ENCODE measurements at regions not wholly inside any gene's neighbourhood (a gene's known extent, or its start where the extent isn't known, plus 50 kb on each side); places are given as distances from the start of the nearest gene placed in this dataset.

- Mint-ChIP-seq H3K4me3 (ENCODE audit: low read depth, unreplicated experiment) (no peak overlapping the region), H3K27me3 (ENCODE audit: unreplicated experiment) (peaks cover 74% of the 10 kb centered on the region), H3K9me3 (ENCODE audit: low read depth, unreplicated experiment) (peaks cover 7% of the 10 kb centered on the region), H3K36me3 (ENCODE audit: insufficient read depth, unreplicated experiment) (no peaks in the 10 kb centered on the region), H3K4me1 (ENCODE audit: low read depth, unreplicated experiment) (no peaks in the 10 kb centered on the region), H3K27ac (ENCODE audit: unreplicated experiment) (no peak overlapping the region)
- TF ChIP-seq, protein P1, sequence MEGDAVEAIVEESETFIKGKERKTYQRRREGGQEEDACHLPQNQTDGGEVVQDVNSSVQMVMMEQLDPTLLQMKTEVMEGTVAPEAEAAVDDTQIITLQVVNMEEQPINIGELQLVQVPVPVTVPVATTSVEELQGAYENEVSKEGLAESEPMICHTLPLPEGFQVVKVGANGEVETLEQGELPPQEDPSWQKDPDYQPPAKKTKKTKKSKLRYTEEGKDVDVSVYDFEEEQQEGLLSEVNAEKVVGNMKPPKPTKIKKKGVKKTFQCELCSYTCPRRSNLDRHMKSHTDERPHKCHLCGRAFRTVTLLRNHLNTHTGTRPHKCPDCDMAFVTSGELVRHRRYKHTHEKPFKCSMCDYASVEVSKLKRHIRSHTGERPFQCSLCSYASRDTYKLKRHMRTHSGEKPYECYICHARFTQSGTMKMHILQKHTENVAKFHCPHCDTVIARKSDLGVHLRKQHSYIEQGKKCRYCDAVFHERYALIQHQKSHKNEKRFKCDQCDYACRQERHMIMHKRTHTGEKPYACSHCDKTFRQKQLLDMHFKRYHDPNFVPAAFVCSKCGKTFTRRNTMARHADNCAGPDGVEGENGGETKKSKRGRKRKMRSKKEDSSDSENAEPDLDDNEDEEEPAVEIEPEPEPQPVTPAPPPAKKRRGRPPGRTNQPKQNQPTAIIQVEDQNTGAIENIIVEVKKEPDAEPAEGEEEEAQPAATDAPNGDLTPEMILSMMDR (IDR thresholded peaks at IDR 0.05; ENCODE audit: unreplicated experiment) = no peak
- CTCF ChIA-PET = no interaction called here
- DNase-seq = no peak
- intact Hi-C loops (cut with micrococcal nuclease; ENCODE audit: unreplicated experiment) = no loop called here
- BruUV-seq (replicated peaks) = no TSS peak
These were observed 232.6 kb upstream of the POU3F1 start for GRCh38 chr1:38279148-38279547.

GRCh38 chr1:38277646-38278045 is 231.1 kb upstream of the POU3F1 start:
- CTCF ChIA-PET = no interaction called here
- Mint-ChIP-seq H3K4me1 (ENCODE audit: low read depth, unreplicated experiment) (no peaks in the 10 kb centered on the region), H3K27ac (ENCODE audit: unreplicated experiment) (no peak overlapping the region), H3K4me3 (ENCODE audit: low read depth, unreplicated experiment) (no peak overlapping the region), H3K27me3 (ENCODE audit: unreplicated experiment) (peaks cover 74% of the 10 kb centered on the region), H3K9me3 (ENCODE audit: low read depth, unreplicated experiment) (peaks cover 7% of the 10 kb centered on the region), H3K36me3 (ENCODE audit: insufficient read depth, unreplicated experiment) (no peaks in the 10 kb centered on the region)
- no TSS peak for BruUV-seq (replicated peaks)
- DNase-seq = no peak
- TF ChIP-seq, protein P1 (IDR thresholded peaks at IDR 0.05; ENCODE audit: unreplicated experiment) = no peak
- intact Hi-C loops (cut with micrococcal nuclease; ENCODE audit: unreplicated experiment) = no loop called here

- H3K9me3 Mint-ChIP-seq (ENCODE audit: low read depth, unreplicated experiment) = peaks cover 7% of the 10 kb centered on the region
- H3K36me3 Mint-ChIP-seq (ENCODE audit: insufficient read depth, unreplicated experiment) = no peaks in the 10 kb centered on the region
- CTCF ChIA-PET = interaction anchor here (1.1 kb wide), 1 partner anchor 15 kb away, joined by 6 read pairs; no protein-coding TSS in a partner anchor
- no peak overlapping the region for H3K27ac Mint-ChIP-seq (ENCODE audit: unreplicated experiment)
- no peaks in the 10 kb centered on the region for H3K4me1 Mint-ChIP-seq (ENCODE audit: low read depth, unreplicated experiment)
- BruUV-seq (replicated peaks) = no TSS peak
- TF ChIP-seq, protein P1 (IDR thresholded peaks at IDR 0.05; ENCODE audit: unreplicated experiment) = no peak
- intact Hi-C loops (cut with micrococcal nuclease; ENCODE audit: unreplicated experiment) = no loop called here
- no peak overlapping the region for H3K4me3 Mint-ChIP-seq (ENCODE audit: low read depth, unreplicated experiment)
- DNase-seq = no peak
- H3K27me3 Mint-ChIP-seq (ENCODE audit: unreplicated experiment) = peaks cover 74% of the 10 kb centered on the region
These were observed 229.4 kb upstream of the POU3F1 start for GRCh38 chr1:38275960-38276359.

GRCh38 chr1:38274974-38275373 is 228.4 kb upstream of the POU3F1 start:
- H3K4me3 Mint-ChIP-seq (ENCODE audit: low read depth, unreplicated experiment) = no peak overlapping the region
- intact Hi-C loops (cut with micrococcal nuclease; ENCODE audit: unreplicated experiment) = no loop called here
- H3K36me3 Mint-ChIP-seq (ENCODE audit: insufficient read depth, unreplicated experiment) = no peaks in the 10 kb centered on the region
- no peaks in the 10 kb centered on the region for H3K4me1 Mint-ChIP-seq (ENCODE audit: low read depth, unreplicated experiment)
- TF ChIP-seq, protein P1 (IDR thresholded peaks at IDR 0.05; ENCODE audit: unreplicated experiment) = no peak
- peaks cover 74% of the 10 kb centered on the region for H3K27me3 Mint-ChIP-seq (ENCODE audit: unreplicated experiment)
- no peak overlapping the region for H3K27ac Mint-ChIP-seq (ENCODE audit: unreplicated experiment)
- CTCF ChIA-PET = interaction anchor here (1.1 kb wide), 1 partner anchor 14 kb away, joined by 6 read pairs; no protein-coding TSS in a partner anchor
- no TSS peak for BruUV-seq (replicated peaks)
- peaks cover 7% of the 10 kb centered on the region for H3K9me3 Mint-ChIP-seq (ENCODE audit: low read depth, unreplicated experiment)
- no peak for DNase-seq

Measured in Calu3 (cell line).